HEK293 (cell line): ENCODE measurements at regions not wholly inside any gene's neighbourhood (a gene's known extent, or its start where the extent isn't known, plus 50 kb on each side); places are given as distances from the start of the nearest gene placed in this dataset.

Source experiments
- CTCF ChIA-PET: fragments of 350-600 bp; formaldehyde crosslinking; extraction: SDS; loops from one replicate; lab custom pipeline; 2021; ENCODE audit warnings: antibody characterized with exemption; lab: Yijun Ruan, JAX
- POLR2A ChIA-PET: fragments of 300-600 bp; formaldehyde crosslinking; extraction: SDS; loops from one replicate; lab custom pipeline; 2020; ENCODE audit warnings: antibody characterized with exemption, inconsistent platforms; lab: Yijun Ruan, JAX
- H3K27ac ChIP-seq: fragments of 200-500 bp; sonication (Bioruptor generic); 2 replicates; pipeline ENCODE4 v1.5.1; 2014; ENCODE audit warnings: low read depth, low read length, control low read depth, inconsistent platforms; ENCODE audit errors: extremely low read depth
- H3K36me3 ChIP-seq, 2 experiments: fragments of 200-500 bp in 1 of 2; sonication (Bioruptor generic) in 1 of 2; 1 replicate in 1 of 2; 2 replicates in 1 of 2; pipeline ENCODE4 v1.5.1; 2014 to 2017; ENCODE audit warnings: inconsistent platforms in 2 of 2, low read length in 2 of 2; ENCODE audit not compliant: control insufficient read depth in 2 of 2, insufficient read depth in 1 of 2
- H3K4me1 ChIP-seq: fragments of 200-500 bp; sonication (Bioruptor generic); 2 replicates; pipeline ENCODE4 v1.5.1; 2014; ENCODE audit warnings: mild to moderate bottlenecking, low read length, inconsistent platforms; ENCODE audit not compliant: control insufficient read depth, insufficient read depth
- H3K4me3 ChIP-seq: 2 replicates; pipeline ENCODE4 v1.5.1; 2011; ENCODE audit warnings: low read depth, mild to moderate bottlenecking, control low read depth, low read length, moderate library complexity
- H3K9me3 ChIP-seq: fragments of 200-500 bp; sonication (Bioruptor generic); 2 replicates; pipeline ENCODE4 v1.5.1; 2014; ENCODE audit warnings: low read depth, low read length, inconsistent platforms; ENCODE audit not compliant: control insufficient read depth, insufficient read depth
- HOXC10 ChIP-seq: sonication (generic); formaldehyde crosslinking; IDR thresholded peaks from 2 replicates; pipeline ENCODE4 v1.8.1; 2023; ENCODE audit warnings: mild to moderate bottlenecking, missing genetic modification reagents
- KLF10 ChIP-seq: fragments of 450-650 bp; IDR thresholded peaks from 2 replicates; pipeline ENCODE4 v1.5.1; 2018; ENCODE audit warnings: missing biosample characterization, mild to moderate bottlenecking, missing genetic modification characterization
- ZBTB20 ChIP-seq: fragments of 450-650 bp; formaldehyde crosslinking; IDR thresholded peaks from 2 replicates; pipeline ENCODE4 v1.5.1; 2016; ENCODE audit warnings: missing biosample characterization, missing genetic modification characterization
- ZNF184 ChIP-seq: fragments of 450-650 bp; IDR thresholded peaks from 2 replicates; pipeline ENCODE4 v1.5.1; 2018; ENCODE audit warnings: missing biosample characterization, mild to moderate bottlenecking, missing genetic modification characterization
- ZNF214 ChIP-seq: fragments of 450-650 bp; formaldehyde crosslinking; IDR thresholded peaks from 2 replicates; pipeline ENCODE4 v1.5.1; 2017; ENCODE audit warnings: missing biosample characterization, mild to moderate bottlenecking, missing genetic modification characterization, borderline replicate concordance
- ZNF24 ChIP-seq: fragments of 450-650 bp; formaldehyde crosslinking; IDR thresholded peaks from 2 replicates; pipeline ENCODE4 v1.5.1; 2016; ENCODE audit warnings: missing biosample characterization, missing genetic modification characterization
- ZNF311 ChIP-seq: fragments of 450-650 bp; formaldehyde crosslinking; IDR thresholded peaks from 2 replicates; pipeline ENCODE4 v1.5.1; 2017; ENCODE audit warnings: missing biosample characterization, missing genetic modification characterization, borderline replicate concordance
- ZNF341 ChIP-seq: fragments of 450-650 bp; formaldehyde crosslinking; IDR thresholded peaks from 2 replicates; pipeline ENCODE4; 2016; ENCODE audit warnings: low read depth, missing biosample characterization, missing genetic modification characterization
- ZNF426 ChIP-seq: fragments of 450-650 bp; formaldehyde crosslinking; IDR thresholded peaks from 2 replicates; pipeline ENCODE4 v1.5.1; 2017; ENCODE audit warnings: missing biosample characterization, missing genetic modification characterization, mild to moderate bottlenecking, inconsistent platforms, moderate library complexity
- ZNF501 ChIP-seq: fragments of 450-650 bp; formaldehyde crosslinking; IDR thresholded peaks from 2 replicates; pipeline ENCODE4 v1.5.1; 2016; ENCODE audit warnings: missing biosample characterization, missing genetic modification characterization
- ZNF514 ChIP-seq: fragments of 450-650 bp; formaldehyde crosslinking; IDR thresholded peaks from 2 replicates; pipeline ENCODE4 v1.5.1; 2016; ENCODE audit warnings: missing biosample characterization, missing genetic modification characterization
- ZNF561 ChIP-seq: fragments of 450-650 bp; IDR thresholded peaks from 2 replicates; pipeline ENCODE4 v1.5.1; 2018; ENCODE audit warnings: missing biosample characterization, missing genetic modification characterization, borderline replicate concordance
- ZNF571 ChIP-seq: fragments of 450-650 bp; formaldehyde crosslinking; IDR thresholded peaks from 2 replicates; pipeline ENCODE4 v1.5.0; 2017; ENCODE audit warnings: missing biosample characterization, missing genetic modification characterization
- ZNF585B ChIP-seq: fragments of 450-650 bp; formaldehyde crosslinking; IDR thresholded peaks from 2 replicates; pipeline ENCODE4 v1.5.1; 2016; ENCODE audit warnings: missing biosample characterization, missing genetic modification characterization
- ZNF610 ChIP-seq: fragments of 450-650 bp; formaldehyde crosslinking; IDR thresholded peaks from 2 replicates; pipeline ENCODE4 v1.5.1; 2016; ENCODE audit warnings: missing biosample characterization, missing genetic modification characterization, borderline replicate concordance
- ZNF654 ChIP-seq: fragments of 450-650 bp; formaldehyde crosslinking; IDR thresholded peaks from 2 replicates; pipeline ENCODE4 v1.5.1; 2016; ENCODE audit warnings: low read depth, missing biosample characterization, missing genetic modification characterization
- TF ChIP-seq, protein P1 (sequence below): fragments of 450-650 bp; formaldehyde crosslinking; conservative IDR thresholded peaks from 2 replicates; pipeline ENCODE4 v1.5.1; 2016; ENCODE audit warnings: low read depth, missing biosample characterization, missing genetic modification characterization
- TF ChIP-seq, protein P2 (sequence below): fragments of 450-650 bp; formaldehyde crosslinking; IDR thresholded peaks from 2 replicates; pipeline ENCODE4 v1.5.1; 2017; ENCODE audit warnings: missing biosample characterization, missing genetic modification characterization
- TF ChIP-seq, protein P3 (sequence below): fragments of 450-650 bp; formaldehyde crosslinking; IDR thresholded peaks from 2 replicates; pipeline ENCODE4 v1.5.1; 2016; ENCODE audit warnings: missing biosample characterization, missing genetic modification characterization

DNA sequence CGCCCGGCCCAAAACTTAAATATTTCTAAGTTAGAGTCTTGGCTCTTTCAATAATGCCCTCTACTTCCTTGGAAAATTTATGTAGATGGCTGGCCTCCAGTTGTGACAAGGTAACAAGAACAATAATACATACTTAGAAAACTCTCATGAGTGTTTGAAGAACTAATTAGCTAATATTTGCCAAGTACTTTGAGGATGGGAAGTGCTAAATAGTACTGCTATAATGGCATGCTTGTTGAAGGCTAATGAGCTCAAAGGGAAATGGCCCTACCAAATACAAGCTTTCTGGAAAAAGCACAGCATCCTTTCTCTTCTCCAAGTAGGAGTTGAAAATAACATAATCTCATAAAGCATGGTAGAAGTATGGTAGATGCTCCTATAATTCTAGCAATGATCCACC lies 1022.2 kb upstream of the PIK3C3 start:
- Histone ChIP-seq H3K4me3 (no peak overlapping the region), H3K9me3 (no peaks in the 10 kb centered on the region), H3K36me3 (no peaks in the 10 kb centered on the region), H3K27ac (no peak overlapping the region), H3K4me1 (no peaks in the 10 kb centered on the region)
- TF ChIP-seq ZNF585B (tag by site-specific recombination) (no peak), ZNF311 (tag by site-specific recombination) (no peak), ZNF24 (tag by site-specific recombination) (no peak)
- ChIA-PET CTCF (no interaction called here), POLR2A (no interaction called here)

DNA sequence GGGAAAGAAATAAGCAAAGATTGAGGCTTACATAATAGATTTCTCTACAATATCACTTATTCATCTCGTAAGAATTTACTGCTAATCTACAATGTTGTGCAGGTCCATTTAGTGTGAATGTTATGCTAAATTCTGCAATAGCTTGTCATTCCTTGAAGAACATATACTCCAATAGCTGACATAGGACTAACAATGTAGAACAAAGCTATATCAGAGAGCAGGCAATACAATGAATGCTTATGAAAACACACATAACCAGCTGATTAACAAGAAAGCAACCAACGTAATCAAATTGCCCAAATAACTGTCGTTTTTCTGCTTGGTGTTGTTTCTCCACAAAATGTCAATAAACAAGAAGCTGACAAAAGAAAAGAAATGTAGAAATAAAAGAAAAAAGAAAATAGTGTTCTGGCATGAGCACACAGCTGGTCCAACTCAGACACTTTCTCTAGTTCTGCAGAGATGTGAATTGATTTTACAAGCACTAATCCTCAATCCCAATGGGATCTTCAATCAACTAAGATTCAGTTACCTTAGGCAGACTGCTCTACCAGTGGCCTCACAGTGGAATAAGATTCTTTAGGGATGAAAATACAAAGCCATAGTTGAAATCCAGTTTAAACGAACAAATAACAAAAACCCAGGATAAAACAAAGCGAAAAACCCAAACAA lies 1024.7 kb upstream of the PIK3C3 start:
- POLR2A ChIA-PET: no interaction called here
- Histone ChIP-seq H3K4me3 (no peak overlapping the region), H3K27ac (no peak overlapping the region), H3K36me3 (no peaks in the 10 kb centered on the region), H3K9me3 (no peaks in the 10 kb centered on the region), H3K4me1 (no peaks in the 10 kb centered on the region)
- CTCF ChIA-PET: interaction anchor here (0.5 to 0.7 kb wide), 2 partner anchors 11 to 117 kb away, joined by 3 read pairs; no protein-coding TSS in a partner anchor
- TF ChIP-seq, protein P1, sequence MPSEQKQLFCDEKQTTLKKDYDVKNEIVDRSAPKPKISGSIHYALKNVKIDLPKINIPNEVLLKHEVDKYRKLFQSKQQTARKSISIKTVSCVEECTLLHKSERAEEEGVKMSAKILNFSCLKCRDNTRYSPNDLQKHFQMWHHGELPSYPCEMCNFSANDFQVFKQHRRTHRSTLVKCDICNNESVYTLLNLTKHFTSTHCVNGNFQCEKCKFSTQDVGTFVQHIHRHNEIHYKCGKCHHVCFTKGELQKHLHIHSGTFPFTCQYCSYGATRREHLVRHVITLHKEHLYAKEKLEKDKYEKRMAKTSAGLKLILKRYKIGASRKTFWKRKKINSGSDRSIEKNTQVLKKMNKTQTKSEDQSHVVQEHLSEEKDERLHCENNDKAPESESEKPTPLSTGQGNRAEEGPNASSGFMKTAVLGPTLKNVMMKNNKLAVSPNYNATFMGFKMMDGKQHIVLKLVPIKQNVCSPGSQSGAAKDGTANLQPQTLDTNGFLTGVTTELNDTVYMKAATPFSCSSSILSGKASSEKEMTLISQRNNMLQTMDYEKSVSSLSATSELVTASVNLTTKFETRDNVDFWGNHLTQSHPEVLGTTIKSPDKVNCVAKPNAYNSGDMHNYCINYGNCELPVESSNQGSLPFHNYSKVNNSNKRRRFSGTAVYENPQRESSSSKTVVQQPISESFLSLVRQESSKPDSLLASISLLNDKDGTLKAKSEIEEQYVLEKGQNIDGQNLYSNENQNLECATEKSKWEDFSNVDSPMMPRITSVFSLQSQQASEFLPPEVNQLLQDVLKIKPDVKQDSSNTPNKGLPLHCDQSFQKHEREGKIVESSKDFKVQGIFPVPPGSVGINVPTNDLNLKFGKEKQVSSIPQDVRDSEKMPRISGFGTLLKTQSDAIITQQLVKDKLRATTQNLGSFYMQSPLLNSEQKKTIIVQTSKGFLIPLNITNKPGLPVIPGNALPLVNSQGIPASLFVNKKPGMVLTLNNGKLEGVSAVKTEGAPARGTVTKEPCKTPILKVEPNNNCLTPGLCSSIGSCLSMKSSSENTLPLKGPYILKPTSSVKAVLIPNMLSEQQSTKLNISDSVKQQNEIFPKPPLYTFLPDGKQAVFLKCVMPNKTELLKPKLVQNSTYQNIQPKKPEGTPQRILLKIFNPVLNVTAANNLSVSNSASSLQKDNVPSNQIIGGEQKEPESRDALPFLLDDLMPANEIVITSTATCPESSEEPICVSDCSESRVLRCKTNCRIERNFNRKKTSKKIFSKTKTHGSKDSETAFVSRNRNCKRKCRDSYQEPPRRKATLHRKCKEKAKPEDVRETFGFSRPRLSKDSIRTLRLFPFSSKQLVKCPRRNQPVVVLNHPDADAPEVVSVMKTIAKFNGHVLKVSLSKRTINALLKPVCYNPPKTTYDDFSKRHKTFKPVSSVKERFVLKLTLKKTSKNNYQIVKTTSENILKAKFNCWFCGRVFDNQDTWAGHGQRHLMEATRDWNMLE (tag by site-specific recombination): no peak

DNA sequence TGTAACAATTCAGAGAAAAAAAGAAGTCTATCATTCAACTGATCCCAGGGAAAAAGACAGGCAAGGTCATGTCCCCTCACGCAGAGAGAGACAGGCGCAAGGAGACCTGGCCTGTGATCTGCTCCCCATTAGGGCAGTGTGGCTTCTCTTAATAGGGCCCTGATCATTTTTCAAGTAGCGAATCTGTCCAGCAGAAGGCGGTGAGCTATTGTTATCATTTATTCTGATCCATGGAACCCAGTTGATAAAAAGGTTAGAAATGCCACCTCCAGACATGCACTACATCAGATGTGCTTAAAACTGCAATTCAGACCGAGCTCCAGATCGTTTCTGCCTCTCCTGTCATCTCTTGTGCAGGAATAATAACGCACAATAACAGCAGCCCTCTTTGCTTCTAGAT lies 1025.6 kb upstream of the PIK3C3 start:
- no peaks in the 10 kb centered on the region for H3K36me3 ChIP-seq
- ChIA-PET CTCF (interaction anchor here (1.2 kb wide), 1 partner anchor 9 kb away, joined by 4 read pairs; no protein-coding TSS in a partner anchor), POLR2A (no interaction called here)
- TF ChIP-seq ZNF514 (tag by site-specific recombination) (no peak), HOXC10 (CRISPR knock-in tag) (no peak), ZNF184 (tag by site-specific recombination) (no peak), ZNF501 (tag by site-specific recombination) (no peak), ZNF341 (tag by site-specific recombination) (no peak), ZNF571 (tag by site-specific recombination) (no peak), ZNF214 (tag by site-specific recombination) (no peak), ZBTB20 (tag by site-specific recombination) (no peak), ZNF426 (tag by site-specific recombination) (no peak), ZNF561 (tag by site-specific recombination) (no peak), KLF10 (tag by site-specific recombination) (no peak), ZNF654 (tag by site-specific recombination) (no peak), ZNF610 (tag by site-specific recombination) (no peak)
- TF ChIP-seq, protein P2, sequence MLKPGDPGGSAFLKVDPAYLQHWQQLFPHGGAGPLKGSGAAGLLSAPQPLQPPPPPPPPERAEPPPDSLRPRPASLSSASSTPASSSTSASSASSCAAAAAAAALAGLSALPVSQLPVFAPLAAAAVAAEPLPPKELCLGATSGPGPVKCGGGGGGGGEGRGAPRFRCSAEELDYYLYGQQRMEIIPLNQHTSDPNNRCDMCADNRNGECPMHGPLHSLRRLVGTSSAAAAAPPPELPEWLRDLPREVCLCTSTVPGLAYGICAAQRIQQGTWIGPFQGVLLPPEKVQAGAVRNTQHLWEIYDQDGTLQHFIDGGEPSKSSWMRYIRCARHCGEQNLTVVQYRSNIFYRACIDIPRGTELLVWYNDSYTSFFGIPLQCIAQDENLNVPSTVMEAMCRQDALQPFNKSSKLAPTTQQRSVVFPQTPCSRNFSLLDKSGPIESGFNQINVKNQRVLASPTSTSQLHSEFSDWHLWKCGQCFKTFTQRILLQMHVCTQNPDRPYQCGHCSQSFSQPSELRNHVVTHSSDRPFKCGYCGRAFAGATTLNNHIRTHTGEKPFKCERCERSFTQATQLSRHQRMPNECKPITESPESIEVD (tag by site-specific recombination): no peak
- TF ChIP-seq, protein P3, sequence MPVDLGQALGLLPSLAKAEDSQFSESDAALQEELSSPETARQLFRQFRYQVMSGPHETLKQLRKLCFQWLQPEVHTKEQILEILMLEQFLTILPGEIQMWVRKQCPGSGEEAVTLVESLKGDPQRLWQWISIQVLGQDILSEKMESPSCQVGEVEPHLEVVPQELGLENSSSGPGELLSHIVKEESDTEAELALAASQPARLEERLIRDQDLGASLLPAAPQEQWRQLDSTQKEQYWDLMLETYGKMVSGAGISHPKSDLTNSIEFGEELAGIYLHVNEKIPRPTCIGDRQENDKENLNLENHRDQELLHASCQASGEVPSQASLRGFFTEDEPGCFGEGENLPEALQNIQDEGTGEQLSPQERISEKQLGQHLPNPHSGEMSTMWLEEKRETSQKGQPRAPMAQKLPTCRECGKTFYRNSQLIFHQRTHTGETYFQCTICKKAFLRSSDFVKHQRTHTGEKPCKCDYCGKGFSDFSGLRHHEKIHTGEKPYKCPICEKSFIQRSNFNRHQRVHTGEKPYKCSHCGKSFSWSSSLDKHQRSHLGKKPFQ: no peak
- H3K9me3 ChIP-seq: no peaks in the 10 kb centered on the region
- no peak overlapping the region for H3K27ac ChIP-seq
- no peak overlapping the region for H3K4me3 ChIP-seq
- no peaks in the 10 kb centered on the region for H3K4me1 ChIP-seq
